WTC11 (cell line): ENCODE measurements at regions not wholly inside any gene's neighbourhood (a gene's known extent, or its start where the extent isn't known, plus 50 kb on each side); places are given as distances from the start of the nearest gene placed in this dataset.

Experiments used
- ATAC-seq: fragments of 200-7000 bp; cut with Tn5 transposase; 2 replicates; pipeline ENCODE4 v1.10.0; 2021; ENCODE audit warnings: mild to moderate bottlenecking, moderate library complexity
- CTCF ChIA-PET: fragments of 300-600 bp; sonication (Branson Sonifier 250); formaldehyde crosslinking; loops from one replicate; lab custom pipeline; 2021; ENCODE audit warnings: antibody characterized with exemption; lab: Charles Lee
- POLR2A ChIA-PET: fragments of 350-600 bp; sonication (Branson Sonifier 250); formaldehyde crosslinking; loops from one replicate; lab custom pipeline; 2021; ENCODE audit warnings: antibody characterized with exemption; lab: Charles Lee
- DNase-seq: peaks from one replicate; pipeline ENCODE4 v3.0.0; 2021; ENCODE audit warnings: low spot score
- H3K27ac Mint-ChIP-seq: 2 replicates; pipeline ENCODE4 v1.8.0; 2021; ENCODE audit warnings: mixed read lengths
- H3K27me3 Mint-ChIP-seq: 2 replicates; pipeline ENCODE4 v1.8.0; 2021; ENCODE audit warnings: low read depth, mild to moderate bottlenecking, moderate library complexity, mixed read lengths
- H3K36me3 Mint-ChIP-seq: 2 replicates; pipeline ENCODE4 v1.8.0; 2021; ENCODE audit warnings: mixed read lengths
- H3K4me1 Mint-ChIP-seq: 2 replicates; pipeline ENCODE4 v1.8.0; 2022; ENCODE audit warnings: mixed read lengths
- H3K4me3 Mint-ChIP-seq: 2 replicates; pipeline ENCODE4 v1.8.0; 2021; ENCODE audit warnings: mild to moderate bottlenecking, moderate library complexity, mixed read lengths
- H3K9me3 Mint-ChIP-seq: 2 replicates; pipeline ENCODE4 v1.8.0; 2021; ENCODE audit warnings: mixed read lengths
- ATF1 ChIP-seq: sonication (generic); formaldehyde crosslinking; IDR thresholded peaks from 2 replicates; pipeline ENCODE4 v1.8.1; 2023; ENCODE audit warnings: mild to moderate bottlenecking, moderate library complexity, missing genetic modification reagents
- FOXP1 ChIP-seq: sonication (generic); formaldehyde crosslinking; IDR thresholded peaks from 2 replicates; pipeline ENCODE4 v1.8.0; 2022; ENCODE audit warnings: missing genetic modification reagents, mild to moderate bottlenecking, moderate library complexity, borderline replicate concordance
- IRF2 ChIP-seq: sonication (generic); formaldehyde crosslinking; IDR thresholded peaks from 2 replicates; pipeline ENCODE4 v1.8.0; 2022; ENCODE audit warnings: low read depth, missing genetic modification reagents, borderline replicate concordance
- JAZF1 ChIP-seq: fragments of 250-450 bp; sonication (Bioruptor Pico); IDR thresholded peaks from 2 replicates; pipeline ENCODE4 v1.9.0; 2021; ENCODE audit warnings: moderate library complexity, mild to moderate bottlenecking, inconsistent platforms
- KAT7 ChIP-seq: sonication (generic); formaldehyde crosslinking; IDR thresholded peaks from 2 replicates; pipeline ENCODE4 v1.8.1; 2023; ENCODE audit warnings: missing genetic modification reagents, mild to moderate bottlenecking, borderline replicate concordance
- PRRX2 ChIP-seq: fragments of 250-450 bp; sonication (Bioruptor Pico); IDR thresholded peaks from 2 replicates; pipeline ENCODE4 v1.8.0; 2021; ENCODE audit warnings: mild to moderate bottlenecking
- SMAD4 ChIP-seq: sonication (generic); formaldehyde crosslinking; IDR thresholded peaks from 2 replicates; pipeline ENCODE4 v1.8.0; 2022; ENCODE audit warnings: mild to moderate bottlenecking, missing genetic modification reagents
- TEAD1 ChIP-seq: sonication (generic); formaldehyde crosslinking; IDR thresholded peaks from 2 replicates; pipeline ENCODE4 v1.8.0; 2022; ENCODE audit warnings: mild to moderate bottlenecking, missing genetic modification reagents
- TEAD4 ChIP-seq: sonication (generic); formaldehyde crosslinking; IDR thresholded peaks from 2 replicates; pipeline ENCODE4 v1.8.0; 2022; ENCODE audit warnings: mild to moderate bottlenecking, missing genetic modification reagents
- ZNF232 ChIP-seq: sonication (generic); formaldehyde crosslinking; IDR thresholded peaks from 2 replicates; pipeline ENCODE4 v1.8.0; 2022; ENCODE audit warnings: mild to moderate bottlenecking, missing genetic modification reagents
- TF ChIP-seq, protein P1 (sequence below): sonication (generic); formaldehyde crosslinking; IDR thresholded peaks from 2 replicates; pipeline ENCODE4 v1.8.1; 2023; ENCODE audit warnings: mild to moderate bottlenecking, moderate library complexity, missing genetic modification reagents
- TF ChIP-seq, protein P2 (sequence below): sonication (generic); formaldehyde crosslinking; IDR thresholded peaks from 2 replicates; pipeline ENCODE4 v1.8.1; 2023; ENCODE audit warnings: mild to moderate bottlenecking, missing genetic modification reagents
- TF ChIP-seq, protein P3 (sequence below): sonication (generic); formaldehyde crosslinking; IDR thresholded peaks from 2 replicates; pipeline ENCODE4 v1.8.1; 2022; ENCODE audit warnings: mild to moderate bottlenecking, missing genetic modification reagents, moderate library complexity, borderline replicate concordance
- TF ChIP-seq, protein P4 (sequence below): sonication (generic); formaldehyde crosslinking; IDR thresholded peaks from 2 replicates; pipeline ENCODE4 v1.8.0; 2023; ENCODE audit warnings: mild to moderate bottlenecking, missing genetic modification reagents
- TF ChIP-seq, protein P5 (sequence below): sonication (generic); formaldehyde crosslinking; IDR thresholded peaks from 2 replicates; pipeline ENCODE4 v1.8.0; 2022; ENCODE audit warnings: mild to moderate bottlenecking, missing genetic modification reagents
- TF ChIP-seq, protein P6 (sequence below): sonication (generic); formaldehyde crosslinking; IDR thresholded peaks from 2 replicates; pipeline ENCODE4 v1.8.1; 2022; ENCODE audit warnings: missing genetic modification reagents, borderline replicate concordance

DNA sequence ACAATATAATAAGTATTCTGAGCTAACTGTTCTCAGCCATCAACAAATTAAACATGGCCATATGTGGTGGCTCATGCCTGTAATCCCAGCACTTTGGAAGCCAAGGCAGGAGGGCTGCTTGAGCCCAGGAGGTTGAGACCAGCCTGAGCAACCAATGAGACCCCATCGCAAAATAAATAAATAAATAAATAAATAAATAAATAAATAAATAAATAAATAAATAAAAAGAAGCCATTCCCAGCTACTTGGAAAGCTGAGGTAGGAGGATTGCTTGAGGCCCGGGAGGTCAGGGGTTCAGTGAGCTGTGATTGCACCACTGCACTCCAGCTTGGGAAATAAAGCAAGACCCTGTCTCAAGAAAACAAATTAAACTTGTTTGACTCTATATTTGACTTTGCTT is 1256.4 kb downstream of the EFNA5 start (continued):
- TF ChIP-seq, protein P1, sequence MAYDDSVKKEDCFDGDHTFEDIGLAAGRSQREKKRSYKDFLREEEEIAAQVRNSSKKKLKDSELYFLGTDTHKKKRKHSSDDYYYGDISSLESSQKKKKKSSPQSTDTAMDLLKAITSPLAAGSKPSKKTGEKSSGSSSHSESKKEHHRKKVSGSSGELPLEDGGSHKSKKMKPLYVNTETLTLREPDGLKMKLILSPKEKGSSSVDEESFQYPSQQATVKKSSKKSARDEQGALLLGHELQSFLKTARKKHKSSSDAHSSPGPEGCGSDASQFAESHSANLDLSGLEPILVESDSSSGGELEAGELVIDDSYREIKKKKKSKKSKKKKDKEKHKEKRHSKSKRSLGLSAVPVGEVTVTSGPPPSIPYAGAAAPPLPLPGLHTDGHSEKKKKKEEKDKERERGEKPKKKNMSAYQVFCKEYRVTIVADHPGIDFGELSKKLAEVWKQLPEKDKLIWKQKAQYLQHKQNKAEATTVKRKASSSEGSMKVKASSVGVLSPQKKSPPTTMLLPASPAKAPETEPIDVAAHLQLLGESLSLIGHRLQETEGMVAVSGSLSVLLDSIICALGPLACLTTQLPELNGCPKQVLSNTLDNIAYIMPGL (CRISPR knock-in tag): no peak
- TF ChIP-seq ZNF232 (CRISPR knock-in tag) (no peak), ATF1 (no peak), PRRX2 (no peak), TEAD4 (CRISPR knock-in tag) (no peak), SMAD4 (CRISPR knock-in tag) (no peak), KAT7 (no peak), IRF2 (CRISPR knock-in tag) (no peak), FOXP1 (CRISPR knock-in tag) (no peak), JAZF1 (no peak)
- TF ChIP-seq, protein P2, sequence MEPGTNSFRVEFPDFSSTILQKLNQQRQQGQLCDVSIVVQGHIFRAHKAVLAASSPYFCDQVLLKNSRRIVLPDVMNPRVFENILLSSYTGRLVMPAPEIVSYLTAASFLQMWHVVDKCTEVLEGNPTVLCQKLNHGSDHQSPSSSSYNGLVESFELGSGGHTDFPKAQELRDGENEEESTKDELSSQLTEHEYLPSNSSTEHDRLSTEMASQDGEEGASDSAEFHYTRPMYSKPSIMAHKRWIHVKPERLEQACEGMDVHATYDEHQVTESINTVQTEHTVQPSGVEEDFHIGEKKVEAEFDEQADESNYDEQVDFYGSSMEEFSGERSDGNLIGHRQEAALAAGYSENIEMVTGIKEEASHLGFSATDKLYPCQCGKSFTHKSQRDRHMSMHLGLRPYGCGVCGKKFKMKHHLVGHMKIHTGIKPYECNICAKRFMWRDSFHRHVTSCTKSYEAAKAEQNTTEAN (CRISPR knock-in tag): no peak
- TF ChIP-seq, protein P3, sequence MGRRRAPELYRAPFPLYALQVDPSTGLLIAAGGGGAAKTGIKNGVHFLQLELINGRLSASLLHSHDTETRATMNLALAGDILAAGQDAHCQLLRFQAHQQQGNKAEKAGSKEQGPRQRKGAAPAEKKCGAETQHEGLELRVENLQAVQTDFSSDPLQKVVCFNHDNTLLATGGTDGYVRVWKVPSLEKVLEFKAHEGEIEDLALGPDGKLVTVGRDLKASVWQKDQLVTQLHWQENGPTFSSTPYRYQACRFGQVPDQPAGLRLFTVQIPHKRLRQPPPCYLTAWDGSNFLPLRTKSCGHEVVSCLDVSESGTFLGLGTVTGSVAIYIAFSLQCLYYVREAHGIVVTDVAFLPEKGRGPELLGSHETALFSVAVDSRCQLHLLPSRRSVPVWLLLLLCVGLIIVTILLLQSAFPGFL (CRISPR knock-in tag): no peak
- TF ChIP-seq, protein P4, sequence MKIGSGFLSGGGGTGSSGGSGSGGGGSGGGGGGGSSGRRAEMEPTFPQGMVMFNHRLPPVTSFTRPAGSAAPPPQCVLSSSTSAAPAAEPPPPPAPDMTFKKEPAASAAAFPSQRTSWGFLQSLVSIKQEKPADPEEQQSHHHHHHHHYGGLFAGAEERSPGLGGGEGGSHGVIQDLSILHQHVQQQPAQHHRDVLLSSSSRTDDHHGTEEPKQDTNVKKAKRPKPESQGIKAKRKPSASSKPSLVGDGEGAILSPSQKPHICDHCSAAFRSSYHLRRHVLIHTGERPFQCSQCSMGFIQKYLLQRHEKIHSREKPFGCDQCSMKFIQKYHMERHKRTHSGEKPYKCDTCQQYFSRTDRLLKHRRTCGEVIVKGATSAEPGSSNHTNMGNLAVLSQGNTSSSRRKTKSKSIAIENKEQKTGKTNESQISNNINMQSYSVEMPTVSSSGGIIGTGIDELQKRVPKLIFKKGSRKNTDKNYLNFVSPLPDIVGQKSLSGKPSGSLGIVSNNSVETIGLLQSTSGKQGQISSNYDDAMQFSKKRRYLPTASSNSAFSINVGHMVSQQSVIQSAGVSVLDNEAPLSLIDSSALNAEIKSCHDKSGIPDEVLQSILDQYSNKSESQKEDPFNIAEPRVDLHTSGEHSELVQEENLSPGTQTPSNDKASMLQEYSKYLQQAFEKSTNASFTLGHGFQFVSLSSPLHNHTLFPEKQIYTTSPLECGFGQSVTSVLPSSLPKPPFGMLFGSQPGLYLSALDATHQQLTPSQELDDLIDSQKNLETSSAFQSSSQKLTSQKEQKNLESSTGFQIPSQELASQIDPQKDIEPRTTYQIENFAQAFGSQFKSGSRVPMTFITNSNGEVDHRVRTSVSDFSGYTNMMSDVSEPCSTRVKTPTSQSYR (CRISPR knock-in tag): no peak
- TF ChIP-seq, protein P5, sequence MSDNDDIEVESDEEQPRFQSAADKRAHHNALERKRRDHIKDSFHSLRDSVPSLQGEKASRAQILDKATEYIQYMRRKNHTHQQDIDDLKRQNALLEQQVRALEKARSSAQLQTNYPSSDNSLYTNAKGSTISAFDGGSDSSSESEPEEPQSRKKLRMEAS (CRISPR knock-in tag): no peak
- TF ChIP-seq, protein P6, sequence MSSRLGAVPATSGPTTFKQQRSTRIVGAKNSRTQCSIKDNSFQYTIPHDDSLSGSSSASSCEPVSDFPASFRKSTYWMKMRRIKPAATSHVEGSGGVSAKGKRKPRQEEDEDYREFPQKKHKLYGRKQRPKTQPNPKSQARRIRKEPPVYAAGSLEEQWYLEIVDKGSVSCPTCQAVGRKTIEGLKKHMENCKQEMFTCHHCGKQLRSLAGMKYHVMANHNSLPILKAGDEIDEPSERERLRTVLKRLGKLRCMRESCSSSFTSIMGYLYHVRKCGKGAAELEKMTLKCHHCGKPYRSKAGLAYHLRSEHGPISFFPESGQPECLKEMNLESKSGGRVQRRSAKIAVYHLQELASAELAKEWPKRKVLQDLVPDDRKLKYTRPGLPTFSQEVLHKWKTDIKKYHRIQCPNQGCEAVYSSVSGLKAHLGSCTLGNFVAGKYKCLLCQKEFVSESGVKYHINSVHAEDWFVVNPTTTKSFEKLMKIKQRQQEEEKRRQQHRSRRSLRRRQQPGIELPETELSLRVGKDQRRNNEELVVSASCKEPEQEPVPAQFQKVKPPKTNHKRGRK (CRISPR knock-in tag): no peak

DNA sequence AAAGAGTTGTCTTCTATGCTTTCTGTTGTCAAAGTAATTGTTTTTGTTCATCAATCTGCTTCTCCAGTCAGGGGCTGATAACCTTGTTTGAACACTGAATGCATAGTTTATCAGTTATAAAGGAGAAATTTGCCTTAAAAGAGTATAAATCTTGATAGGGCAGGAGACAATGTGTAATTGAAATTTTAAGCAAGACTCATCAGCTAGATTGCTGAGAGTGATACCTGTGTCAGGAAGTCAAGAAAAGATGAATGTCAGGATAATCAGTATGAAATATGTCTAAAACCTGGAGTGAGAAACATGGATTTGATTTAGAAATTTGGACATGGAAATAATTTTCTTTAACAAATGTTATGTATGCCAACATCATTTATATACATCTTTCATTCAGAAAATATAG is 1258.1 kb downstream of the EFNA5 start:
- DNase-seq (no peak), ATAC-seq (no peak)
- no peaks in the 10 kb centered on the region for H3K36me3 Mint-ChIP-seq
- TF ChIP-seq IRF2 (CRISPR knock-in tag) (no peak), TEAD1 (CRISPR knock-in tag) (no peak)
- CTCF ChIA-PET: no interaction called here
- no peaks in the 10 kb centered on the region for H3K4me1 Mint-ChIP-seq
- no peak overlapping the region for H3K4me3 Mint-ChIP-seq
- no peak overlapping the region for H3K27ac Mint-ChIP-seq
- no peaks in the 10 kb centered on the region for H3K9me3 Mint-ChIP-seq
- H3K27me3 Mint-ChIP-seq: no peaks in the 10 kb centered on the region
- POLR2A ChIA-PET: no interaction called here
